ENCODE measurements at regions not wholly inside any gene's neighbourhood (a gene's known extent, or its start where the extent isn't known, plus 50 kb on each side); places are given as distances from the start of the nearest gene placed in this dataset.
A peak's percentile ranks its signal among the peaks of the same experiment; 100 is the strongest.
"Not testable (repeated sequence)": the region's sequence is repeated elsewhere in the genome, so short reads cannot be mapped to it uniquely, and the experiment has no call there.

DNA sequence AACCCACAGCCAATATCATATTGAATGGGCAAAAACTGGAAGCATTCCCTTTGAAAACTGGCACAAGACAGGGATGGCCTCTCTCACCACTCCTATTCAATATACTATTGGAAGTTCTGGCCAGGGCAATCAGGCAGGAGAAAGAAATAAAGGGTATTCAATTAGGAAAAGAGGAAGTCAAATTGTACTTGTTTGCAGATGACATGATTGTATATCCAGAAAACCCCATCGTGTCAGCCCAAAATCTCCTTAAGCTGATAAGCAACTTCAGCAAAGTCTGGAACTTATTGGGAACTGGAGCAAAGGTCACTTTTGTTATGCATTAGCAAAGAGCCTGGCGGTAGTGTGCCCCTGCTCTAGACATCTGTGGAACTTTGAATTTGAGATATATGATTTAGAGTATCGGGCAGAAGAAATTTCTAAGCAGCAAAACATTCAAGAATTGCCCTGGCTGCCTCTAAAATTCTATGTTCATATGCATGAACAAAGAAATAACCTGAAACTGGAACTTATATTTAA, 53.4 kb upstream of the PSMA1 start:
- H3K9me3 ChIP-seq; intact Hi-C loops (cut with DNase I); H3K27me3 ChIP-seq; H3K27ac ChIP-seq (replicated peaks in 1 of 4); DNase-seq (ENCODE audit: extremely low spot score); H3K4me1 ChIP-seq; H3K4me3 ChIP-seq; H3K36me3 ChIP-seq: not testable (repeated sequence)
- 68% methylated on average over 3 of the region's 3 CpGs for WGBS

GRCh38 chr11:14577292-14577691, 57.1 kb upstream of the PSMA1 start:
- H3K4me1 ChIP-seq: peaks cover 0 to 11% (median 4%) of the 10 kb centered on the region in 4 donors
- H3K4me3 ChIP-seq: no peak overlapping the region
- H3K27me3 ChIP-seq: no peaks in the 10 kb centered on the region
- no peaks in the 10 kb centered on the region for H3K36me3 ChIP-seq
- no peak for DNase-seq (ENCODE audit: extremely low spot score)
- TF ChIP-seq, protein P1, sequence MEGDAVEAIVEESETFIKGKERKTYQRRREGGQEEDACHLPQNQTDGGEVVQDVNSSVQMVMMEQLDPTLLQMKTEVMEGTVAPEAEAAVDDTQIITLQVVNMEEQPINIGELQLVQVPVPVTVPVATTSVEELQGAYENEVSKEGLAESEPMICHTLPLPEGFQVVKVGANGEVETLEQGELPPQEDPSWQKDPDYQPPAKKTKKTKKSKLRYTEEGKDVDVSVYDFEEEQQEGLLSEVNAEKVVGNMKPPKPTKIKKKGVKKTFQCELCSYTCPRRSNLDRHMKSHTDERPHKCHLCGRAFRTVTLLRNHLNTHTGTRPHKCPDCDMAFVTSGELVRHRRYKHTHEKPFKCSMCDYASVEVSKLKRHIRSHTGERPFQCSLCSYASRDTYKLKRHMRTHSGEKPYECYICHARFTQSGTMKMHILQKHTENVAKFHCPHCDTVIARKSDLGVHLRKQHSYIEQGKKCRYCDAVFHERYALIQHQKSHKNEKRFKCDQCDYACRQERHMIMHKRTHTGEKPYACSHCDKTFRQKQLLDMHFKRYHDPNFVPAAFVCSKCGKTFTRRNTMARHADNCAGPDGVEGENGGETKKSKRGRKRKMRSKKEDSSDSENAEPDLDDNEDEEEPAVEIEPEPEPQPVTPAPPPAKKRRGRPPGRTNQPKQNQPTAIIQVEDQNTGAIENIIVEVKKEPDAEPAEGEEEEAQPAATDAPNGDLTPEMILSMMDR (IDR thresholded peaks at IDR 0.05): no peak
- TF ChIP-seq POLR2A (IDR thresholded peaks at IDR 0.05; ENCODE audit: low read depth) (no peak), POLR2AphosphoS5 (IDR thresholded peaks at IDR 0.05) (no peak), EP300 (IDR thresholded peaks at IDR 0.05) (no peak)
- H3K9me3 ChIP-seq: no peaks in the 10 kb centered on the region
- no peak overlapping the region for H3K27ac ChIP-seq (replicated peaks in 1 of 4)
- 96% methylated on average over 1 of the region's 1 CpG for WGBS
- intact Hi-C loops (cut with DNase I): no loop called here

GRCh38 chr11:14577835-14578529, 57.8 kb upstream of the PSMA1 start:
- Histone ChIP-seq H3K4me1 (peaks cover 0 to 11% (median 6%) of the 10 kb centered on the region in 4 donors), H3K27me3 (no peaks in the 10 kb centered on the region), H3K9me3 (no peaks in the 10 kb centered on the region), H3K36me3 (no peaks in the 10 kb centered on the region), H3K27ac (replicated peaks in 1 of 4) (no peak overlapping the region), H3K4me3 (no peak overlapping the region)
- intact Hi-C loops (cut with DNase I): no loop called here
- no peak for TF ChIP-seq POLR2AphosphoS5 (IDR thresholded peaks at IDR 0.05)
- TF ChIP-seq, protein P1 (IDR thresholded peaks at IDR 0.05): no peak
- no peak for TF ChIP-seq POLR2A (IDR thresholded peaks at IDR 0.05; ENCODE audit: low read depth)
- TF ChIP-seq EP300 (IDR thresholded peaks at IDR 0.05): no peak
- 92% methylated on average over 4 of the region's 4 CpGs for WGBS
- DNase-seq (ENCODE audit: extremely low spot score): no peak

DNA sequence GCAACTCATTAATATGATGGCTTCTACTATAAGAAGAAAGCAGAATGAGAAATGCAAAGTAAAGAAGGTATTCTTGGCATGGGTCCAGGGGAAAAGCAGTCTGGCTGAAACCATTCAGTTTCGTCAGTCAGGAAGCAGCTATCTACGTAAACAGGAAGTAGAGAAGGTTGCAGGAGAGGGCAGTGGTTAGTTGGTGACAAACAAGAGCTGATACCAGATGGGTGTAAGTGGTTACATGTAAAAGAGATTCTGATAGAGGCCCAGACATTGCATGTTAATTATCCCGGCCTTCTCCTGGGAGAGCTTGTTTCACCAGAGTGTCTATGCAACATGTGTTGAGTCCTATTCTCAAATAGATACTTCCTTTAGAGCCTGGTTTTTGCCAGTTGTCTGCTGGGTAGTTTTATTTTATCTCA, 58.4 kb upstream of the PSMA1 start:
- H3K36me3 ChIP-seq: no peaks in the 10 kb centered on the region
- intact Hi-C loops (cut with DNase I): no loop called here
- no peak for DNase-seq (ENCODE audit: extremely low spot score)
- no peak overlapping the region for H3K4me3 ChIP-seq
- H3K27me3 ChIP-seq: no peaks in the 10 kb centered on the region
- H3K4me1 ChIP-seq: peaks cover 0 to 16% (median 12%) of the 10 kb centered on the region in 4 donors
- TF ChIP-seq EP300 (IDR thresholded peaks at IDR 0.05) (no peak), POLR2AphosphoS5 (IDR thresholded peaks at IDR 0.05) (peak in 1 of 2 donors; percentile 12)
- TF ChIP-seq, protein P1 (IDR thresholded peaks at IDR 0.05): no peak
- WGBS: 45% methylated on average over 3 of the region's 3 CpGs
- no peak overlapping the region for H3K27ac ChIP-seq (replicated peaks in 1 of 4)
- H3K9me3 ChIP-seq: no peaks in the 10 kb centered on the region

DNA sequence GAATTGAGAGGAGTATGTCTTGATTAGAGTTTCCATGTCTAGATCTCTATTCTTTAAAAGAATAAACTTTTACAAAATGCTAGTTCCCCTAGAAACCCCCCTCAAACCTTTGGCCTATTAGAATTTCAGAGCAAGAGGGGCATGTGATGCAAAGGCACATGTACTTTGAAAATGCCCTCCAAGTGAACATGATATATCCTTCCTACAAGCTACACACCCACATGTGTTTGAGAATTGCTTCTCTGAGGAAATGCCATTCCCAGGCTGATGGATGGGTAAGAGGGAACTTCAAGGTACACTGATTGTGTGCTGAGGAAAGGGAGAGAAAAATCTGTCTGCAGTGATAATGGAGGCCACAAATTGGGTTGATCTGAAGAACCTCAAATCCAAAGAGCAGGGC, 59.5 kb upstream of the PSMA1 start:
- intact Hi-C loops (cut with DNase I): no loop called here
- H3K27me3 ChIP-seq: no peaks in the 10 kb centered on the region
- H3K9me3 ChIP-seq: no peaks in the 10 kb centered on the region
- no peak overlapping the region for H3K27ac ChIP-seq (replicated peaks in 1 of 4)
- no peaks in the 10 kb centered on the region for H3K36me3 ChIP-seq
- TF ChIP-seq, protein P1 (IDR thresholded peaks at IDR 0.05): no peak
- no peak for TF ChIP-seq POLR2A (IDR thresholded peaks at IDR 0.05; ENCODE audit: low read depth)
- no peak for TF ChIP-seq POLR2AphosphoS5 (IDR thresholded peaks at IDR 0.05)
- no peak for TF ChIP-seq EP300 (IDR thresholded peaks at IDR 0.05)
- no peak for DNase-seq (ENCODE audit: extremely low spot score)
- no peak overlapping the region for H3K4me3 ChIP-seq
- H3K4me1 ChIP-seq: peaks cover 0 to 22% (median 18%) of the 10 kb centered on the region in 4 donors
